ENCODE measurements at regions not wholly inside any gene's neighbourhood (a gene's known extent, or its start where the extent isn't known, plus 50 kb on each side); places are given as distances from the start of the nearest gene placed in this dataset.

GRCh38 chr7:156027821-156028220, 215.6 kb upstream of the SHH start:
- TF ChIP-seq POLR2AphosphoS5 (IDR thresholded peaks at IDR 0.05) (no peak), CTCF (IDR thresholded peaks at IDR 0.05) (no peak)
